GM21717 (cell line): ENCODE measurements at regions not wholly inside any gene's neighbourhood (a gene's known extent, or its start where the extent isn't known, plus 50 kb on each side); places are given as distances from the start of the nearest gene placed in this dataset.

ENCODE experiments used
- ATAC-seq: cut with Tn5 transposase; IDR thresholded peaks from one replicate; pipeline ENCODE4 v1.9.1; 2021; ENCODE audit warnings: mild to moderate bottlenecking, moderate library complexity; ENCODE audit not compliant: unreplicated experiment

DNA sequence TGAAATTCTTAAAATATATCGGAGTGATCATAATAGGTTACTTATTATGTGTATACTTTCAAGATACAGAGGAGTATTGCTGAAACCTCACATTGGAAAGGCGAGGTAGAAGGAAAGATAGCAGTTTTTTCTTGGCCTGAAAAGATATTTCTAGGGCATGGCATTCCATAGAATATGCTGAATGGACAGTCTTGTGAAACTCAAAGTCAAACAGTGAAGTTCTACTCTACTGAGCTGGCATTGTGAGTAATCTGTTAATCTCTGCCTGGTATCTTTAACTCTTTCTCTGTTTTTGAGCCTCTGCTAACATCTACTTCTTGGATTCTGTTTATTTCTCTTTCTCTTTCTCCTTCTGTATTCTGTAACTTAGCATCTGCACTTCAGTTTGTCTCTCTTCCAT, 176.3 kb upstream of the ZBTB20 start:
- ATAC-seq = no peak

DNA sequence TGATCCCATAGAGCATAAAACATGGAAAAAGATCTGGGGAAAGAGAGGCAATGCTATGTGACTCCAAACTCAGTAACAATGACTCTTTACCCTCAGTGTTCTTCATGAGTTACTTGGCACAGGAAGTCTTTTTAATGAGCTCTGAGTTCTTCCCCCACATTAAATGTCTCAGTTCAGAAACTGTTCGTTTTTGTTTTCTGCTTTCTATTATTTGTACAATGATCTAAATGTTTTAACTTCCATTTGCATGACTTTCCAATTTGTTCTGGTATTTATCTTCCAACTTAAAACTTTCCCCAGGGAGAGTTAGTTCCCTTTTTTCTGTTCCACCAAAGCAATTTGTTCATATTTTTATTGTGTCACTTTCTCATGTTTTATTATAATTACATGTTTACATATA, 177.0 kb upstream of the ZBTB20 start:
- ATAC-seq = no peak

DNA sequence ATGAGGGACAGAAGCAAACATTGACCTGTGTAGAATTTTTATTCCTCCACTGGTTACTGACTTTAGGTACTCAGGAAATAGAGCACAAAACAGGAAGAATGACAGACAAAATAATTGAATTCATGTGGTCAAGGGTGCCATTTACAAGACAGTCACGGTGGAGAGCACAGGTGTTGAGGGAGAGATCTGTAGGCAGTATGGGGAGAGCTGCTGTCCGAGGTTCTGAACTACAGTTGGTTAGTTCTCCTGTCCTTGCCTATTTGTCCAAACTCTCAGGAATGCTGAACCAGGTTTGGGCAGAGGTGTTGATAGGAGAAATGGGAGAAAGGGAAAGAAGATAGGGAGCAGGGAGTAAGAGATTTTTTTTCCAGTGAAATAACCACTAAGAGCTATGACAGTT, 178.5 kb upstream of the ZBTB20 start:
- no peak for ATAC-seq

DNA sequence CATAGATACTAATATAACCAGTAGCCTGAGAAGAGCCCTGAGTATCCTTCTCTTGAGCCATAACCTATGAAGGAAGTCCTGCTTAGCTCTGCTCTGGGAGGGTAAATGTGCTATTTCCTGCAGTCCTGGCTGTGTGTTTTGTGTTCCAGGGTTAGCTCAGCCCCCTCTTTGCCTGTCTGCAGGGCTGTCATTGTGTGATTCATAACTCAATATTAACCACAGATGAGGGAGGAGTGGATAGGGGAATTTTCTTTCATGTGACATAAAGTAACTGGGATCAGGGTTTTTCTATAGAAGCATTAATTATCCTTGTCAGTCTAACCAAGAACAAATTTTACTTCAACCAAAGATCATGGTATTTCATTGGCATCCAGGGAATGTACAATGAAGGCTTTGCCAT, 183.3 kb upstream of the ZBTB20 start:
- ATAC-seq = no peak

DNA sequence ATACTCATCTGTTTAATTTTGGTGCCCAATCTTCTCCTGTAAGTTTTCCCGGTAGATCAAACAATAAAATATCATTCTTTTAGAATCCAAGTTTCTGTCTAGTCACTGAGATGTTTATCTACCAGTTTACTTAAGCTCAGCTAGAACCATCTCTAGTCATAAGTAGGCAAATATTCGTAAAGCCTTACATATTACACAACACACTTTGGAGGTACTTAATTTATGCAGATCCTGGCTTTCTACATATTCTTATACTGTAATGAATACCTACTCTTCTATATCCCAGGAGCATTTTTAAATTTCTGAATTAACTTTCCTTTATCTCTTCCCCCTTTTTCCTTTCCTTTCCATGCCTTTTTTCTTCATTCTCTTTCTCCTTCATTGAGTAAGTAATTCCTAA, 185.9 kb upstream of the ZBTB20 start:
- ATAC-seq = no peak

DNA sequence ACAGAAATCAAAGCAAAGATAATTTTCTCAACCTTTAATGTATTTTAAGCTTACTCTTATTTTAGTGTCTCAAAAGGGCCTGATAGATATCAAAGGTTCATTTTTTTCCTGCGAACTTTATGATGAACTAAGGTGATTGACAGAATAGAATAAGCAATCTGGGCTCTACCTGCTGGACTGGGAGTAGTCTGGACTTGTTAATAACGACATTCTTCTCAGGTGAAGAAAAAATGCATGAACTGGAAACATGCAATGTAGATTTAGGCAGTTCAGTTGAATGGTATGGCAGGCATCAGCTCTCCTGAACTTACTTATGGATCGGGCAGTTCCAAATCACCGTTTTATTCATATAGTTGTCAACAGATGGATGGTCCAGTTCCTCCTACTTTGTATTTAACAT, 189.7 kb upstream of the ZBTB20 start:
- no peak for ATAC-seq

DNA sequence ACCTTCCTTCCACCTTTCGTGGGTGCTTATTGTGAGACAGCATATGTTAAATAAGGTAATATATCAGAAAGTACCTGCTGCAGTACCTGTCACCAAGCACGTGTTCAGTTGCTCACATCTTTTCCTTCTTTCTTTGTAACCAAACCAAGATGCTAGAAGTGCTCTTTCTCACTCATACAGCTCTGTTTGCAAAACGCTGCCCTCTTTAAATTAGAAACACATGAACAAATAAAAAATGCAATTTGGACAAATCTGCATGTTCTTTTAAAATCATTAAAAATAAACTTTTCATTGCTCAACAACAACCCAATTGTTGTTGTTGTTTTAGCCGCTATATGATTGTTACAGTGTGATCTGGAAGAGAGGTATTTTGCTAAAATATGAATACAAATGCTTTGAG, 193.5 kb upstream of the ZBTB20 start:
- ATAC-seq = no peak

DNA sequence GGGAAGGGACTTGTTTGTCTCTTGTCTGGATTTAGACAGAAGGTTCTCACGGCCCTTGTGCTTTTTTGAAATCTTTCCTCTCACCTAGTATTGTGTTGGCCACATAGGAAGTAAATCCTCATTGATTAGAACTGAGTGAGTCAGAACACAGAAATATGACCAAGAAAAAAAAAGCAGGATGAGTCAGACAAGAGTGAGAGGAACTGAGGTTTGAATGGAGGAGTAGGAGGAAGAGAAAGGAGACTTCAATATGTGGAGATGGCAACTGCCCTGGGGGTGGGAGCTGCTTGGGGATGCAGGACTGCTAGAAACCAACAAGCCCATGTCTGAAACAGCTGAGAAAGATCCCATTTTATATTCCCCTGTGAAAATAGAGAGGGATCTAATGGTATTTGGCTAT, 194.1 kb upstream of the ZBTB20 start:
- ATAC-seq = no peak

DNA sequence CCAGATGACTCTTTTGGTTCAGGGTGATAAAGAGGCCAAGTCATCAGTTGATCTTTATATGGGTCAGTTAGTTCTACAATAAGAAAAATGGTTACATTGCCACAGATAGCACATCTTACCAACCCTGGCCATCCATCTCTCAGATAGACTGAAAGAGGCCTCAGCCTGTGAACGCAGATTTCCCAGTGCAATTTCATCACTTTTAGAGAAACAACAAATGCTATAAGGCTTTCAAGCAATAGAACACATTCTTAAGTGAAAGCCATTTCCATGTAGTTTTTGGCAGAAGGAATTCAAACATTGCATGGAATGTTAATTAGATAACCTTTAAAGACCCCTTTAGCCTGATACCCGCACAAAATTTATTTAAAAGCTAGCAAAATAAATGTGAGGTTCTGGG, 200.6 kb upstream of the ZBTB20 start:
- ATAC-seq = no peak

DNA sequence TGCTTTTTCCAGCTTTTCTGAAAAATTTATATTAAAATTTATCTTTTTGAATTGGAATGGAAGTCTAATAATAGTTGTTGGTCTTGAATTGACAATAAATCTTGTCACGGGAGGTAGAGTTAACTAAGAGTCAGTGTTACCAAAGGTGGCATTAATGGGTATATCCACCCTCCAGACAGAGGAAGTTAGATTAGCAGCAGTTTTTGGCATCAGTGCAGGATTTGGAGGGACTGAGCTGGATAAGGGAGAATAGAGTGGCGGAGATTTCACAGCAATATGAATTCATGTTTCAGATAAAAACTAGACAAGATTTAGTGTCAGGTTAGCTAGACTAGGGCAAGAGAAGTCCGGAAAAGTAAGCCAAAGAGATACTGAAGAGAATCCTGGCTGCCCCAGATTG, 201.3 kb upstream of the ZBTB20 start:
- ATAC-seq = no peak

DNA sequence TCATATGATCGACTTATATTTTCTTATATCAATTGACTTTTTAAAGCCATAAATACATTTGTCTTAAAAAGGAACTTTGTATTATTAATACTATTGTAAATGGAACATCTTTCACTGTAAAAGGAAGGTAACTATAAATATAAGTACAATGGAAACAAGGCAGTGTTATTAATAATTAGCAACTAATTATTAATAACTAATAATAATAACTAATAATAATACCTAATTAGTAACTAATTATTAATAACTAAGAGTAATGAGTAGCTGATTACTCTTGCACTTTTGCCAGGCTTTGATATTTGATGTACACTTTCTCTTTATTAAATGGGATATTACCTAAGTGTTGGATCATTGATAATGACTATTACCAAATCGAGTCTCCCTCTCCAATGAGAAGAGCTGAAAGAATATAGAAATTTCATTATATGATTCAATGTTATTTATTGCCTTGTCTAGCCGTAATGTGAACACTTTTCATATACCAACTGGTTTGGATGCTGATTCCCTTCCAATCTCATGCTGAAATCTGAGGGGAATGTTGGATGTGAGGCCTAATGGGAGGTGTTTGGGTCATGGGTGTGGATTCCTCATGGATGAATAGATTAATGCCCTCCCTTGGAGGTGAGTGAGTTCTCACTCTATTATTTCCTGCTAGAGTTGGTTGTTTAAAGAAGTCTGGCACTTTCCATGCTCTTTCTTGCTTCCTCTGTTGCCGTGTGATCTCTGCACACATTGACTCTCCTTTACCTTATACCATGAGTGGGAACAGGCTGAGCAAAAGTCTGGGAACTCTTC, 202.1 kb upstream of the ZBTB20 start:
- ATAC-seq = no peak

DNA sequence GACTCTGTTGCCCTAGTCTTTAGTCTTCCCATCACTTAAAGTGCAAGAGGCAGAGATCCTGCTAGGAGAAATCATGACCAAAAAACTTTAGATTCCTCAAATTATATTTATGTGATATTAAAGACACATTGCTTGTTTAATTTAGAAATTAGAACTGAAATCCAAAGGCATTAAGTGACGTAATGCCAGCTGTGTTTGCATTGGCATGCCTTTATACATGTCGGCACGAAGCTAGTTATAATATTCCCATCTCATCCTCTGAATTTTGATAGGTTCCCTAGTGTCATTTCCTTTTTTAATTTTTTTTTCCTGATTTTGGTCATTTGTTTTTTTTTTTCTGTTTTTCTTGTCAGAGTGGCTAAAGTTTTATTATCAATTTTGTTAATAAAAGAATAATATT, 203.5 kb upstream of the ZBTB20 start:
- no peak for ATAC-seq

DNA sequence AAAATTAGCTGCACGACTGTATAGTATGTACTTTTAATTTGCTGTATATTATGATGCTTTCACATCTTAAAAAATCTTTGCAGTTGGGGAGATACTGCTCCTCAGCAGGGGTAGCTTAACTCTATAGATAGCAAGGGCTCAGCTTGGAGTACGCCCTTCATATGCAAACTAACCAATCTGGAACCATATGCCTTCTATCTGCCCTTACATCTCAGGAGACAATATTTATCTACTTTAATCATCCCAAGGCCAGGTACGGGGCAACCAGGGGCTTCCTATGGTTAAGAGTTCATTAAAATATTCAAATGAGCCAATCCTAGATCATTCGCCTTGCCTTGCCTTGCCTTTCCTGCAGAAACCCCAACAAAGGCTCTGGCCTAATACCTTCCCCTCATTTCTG, 204.1 kb upstream of the ZBTB20 start:
- ATAC-seq = no peak

DNA sequence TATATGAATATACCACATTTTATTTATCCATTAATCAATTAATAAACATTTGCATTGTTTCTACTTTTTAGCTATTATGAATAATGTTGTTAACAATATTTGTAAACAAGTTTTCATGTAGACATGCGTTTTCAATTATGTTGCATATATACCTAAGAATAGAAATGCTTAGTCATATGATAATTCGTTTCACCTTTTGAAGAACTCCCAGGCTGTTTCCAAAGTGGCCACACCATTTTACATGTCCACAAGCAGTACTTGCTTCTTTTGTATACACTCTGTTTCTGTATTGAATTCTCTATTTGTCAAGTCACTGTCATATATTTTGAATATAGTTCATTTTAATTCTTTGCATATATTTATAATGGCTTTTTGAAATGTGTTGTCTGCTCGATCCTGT, 206.9 kb upstream of the ZBTB20 start:
- no peak for ATAC-seq

DNA sequence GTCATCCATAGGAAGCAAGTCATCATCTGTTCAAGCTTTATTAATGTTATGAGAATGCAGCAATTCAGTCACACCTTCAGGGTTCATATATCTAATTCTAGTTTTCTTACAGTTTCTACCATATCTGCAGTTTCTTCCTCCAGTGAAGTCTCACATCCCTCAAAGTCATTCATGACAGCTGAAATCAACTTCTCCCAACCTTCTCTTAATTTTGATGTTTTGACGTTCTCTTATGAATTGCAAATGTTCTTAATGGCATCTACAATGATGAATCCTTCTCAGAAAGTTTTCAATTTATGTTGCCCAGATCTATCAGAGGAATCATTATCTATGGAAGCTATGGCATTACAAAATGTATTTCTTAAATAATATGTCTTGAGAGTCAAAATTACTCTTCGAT, 210.4 kb upstream of the ZBTB20 start:
- ATAC-seq = no peak

DNA sequence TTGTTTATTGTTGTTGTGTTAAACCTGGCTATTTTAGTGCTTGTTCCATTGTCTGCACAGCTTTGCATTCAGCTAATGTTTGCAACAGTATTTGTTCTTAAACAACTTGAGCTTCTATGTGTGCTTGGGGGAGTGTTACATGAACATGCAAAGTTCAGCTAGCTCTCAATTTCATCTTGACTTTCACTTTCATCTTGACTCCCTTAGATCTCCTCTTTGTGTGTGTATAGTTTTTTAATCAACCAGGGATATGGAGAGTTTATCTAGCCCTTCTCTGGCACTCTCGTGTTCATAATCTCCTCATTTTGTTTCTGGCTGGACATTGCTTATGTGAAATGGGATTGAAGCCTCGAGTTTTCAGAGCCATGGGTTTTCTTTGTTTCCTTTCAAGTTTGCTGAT, 212.4 kb upstream of the ZBTB20 start:
- peak; percentile 95 for ATAC-seq

DNA sequence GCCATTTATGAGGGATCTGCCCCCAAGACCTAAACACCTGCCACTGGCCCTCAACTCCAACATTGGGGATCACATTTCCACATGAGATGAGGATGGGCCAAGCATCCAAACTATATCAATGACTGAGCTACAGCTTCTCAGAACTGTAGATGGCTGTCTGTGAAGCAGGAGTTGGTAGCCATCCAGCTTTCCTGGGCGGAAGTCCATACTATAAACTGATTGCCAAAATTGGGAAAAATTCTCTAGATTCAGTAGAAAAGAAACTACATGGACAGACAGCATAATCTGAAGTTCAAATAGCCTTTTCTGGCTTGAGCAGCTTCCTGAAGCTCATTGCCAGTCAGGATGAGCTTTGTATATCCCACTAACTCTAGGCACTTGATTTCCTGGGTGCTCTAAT, 214.7 kb upstream of the ZBTB20 start:
- no peak for ATAC-seq

DNA sequence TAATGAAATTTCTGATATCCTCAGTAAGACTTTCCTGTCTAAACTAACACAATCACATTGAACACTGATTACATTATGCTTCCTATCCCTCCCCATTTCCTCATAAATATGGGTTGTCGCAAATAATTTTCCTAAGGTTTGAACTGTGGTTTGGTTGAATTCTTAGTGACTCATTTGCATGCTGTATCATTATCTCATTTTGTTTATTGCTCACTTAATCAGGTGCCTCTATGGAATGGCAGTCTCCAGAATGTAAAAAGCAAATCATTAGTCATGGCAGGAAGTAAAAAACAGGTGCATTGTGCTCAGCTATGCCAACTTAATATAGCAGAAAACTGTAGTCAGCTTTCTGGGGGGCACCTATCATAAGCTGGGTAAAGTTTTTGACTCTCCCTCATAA, 216.0 kb upstream of the ZBTB20 start:
- no peak for ATAC-seq

DNA sequence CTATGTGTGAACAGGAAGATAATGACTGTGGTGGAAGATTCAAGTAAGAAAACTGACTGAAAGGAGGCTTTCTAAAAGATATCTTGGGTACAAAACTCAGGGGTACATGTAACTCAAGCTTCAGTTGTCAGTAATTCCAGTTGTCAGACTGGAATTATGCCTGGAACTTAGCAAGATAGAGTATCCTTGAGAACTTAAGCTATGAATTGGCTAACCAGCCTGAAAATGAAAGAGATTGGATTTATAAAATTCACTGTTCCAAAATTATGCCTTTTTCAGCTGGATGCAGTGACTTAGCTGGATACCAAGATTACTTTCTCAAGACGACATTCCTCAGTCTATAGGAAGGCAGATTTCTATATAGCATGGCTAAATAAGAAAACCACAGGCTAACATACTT, 221.9 kb upstream of the ZBTB20 start:
- ATAC-seq = no peak

DNA sequence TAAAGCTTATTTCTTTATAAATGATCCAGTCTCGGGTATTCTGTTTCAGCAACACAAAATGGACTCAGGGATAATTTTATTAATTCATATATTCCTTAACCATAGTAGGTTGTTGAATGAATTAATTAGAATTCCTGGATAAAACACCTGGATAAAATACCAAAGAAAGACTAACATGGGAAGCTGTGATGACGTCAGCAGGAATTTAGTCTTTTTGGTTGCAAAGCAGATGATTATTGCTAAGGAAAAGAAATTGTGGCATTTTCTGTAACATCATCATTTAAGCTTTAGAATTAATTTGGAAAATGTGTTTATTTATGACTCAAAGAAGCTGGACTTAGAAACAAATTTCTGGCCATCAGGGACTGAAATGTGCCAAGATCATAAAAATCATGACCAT, 228.3 kb upstream of the ZBTB20 start:
- no peak for ATAC-seq

DNA sequence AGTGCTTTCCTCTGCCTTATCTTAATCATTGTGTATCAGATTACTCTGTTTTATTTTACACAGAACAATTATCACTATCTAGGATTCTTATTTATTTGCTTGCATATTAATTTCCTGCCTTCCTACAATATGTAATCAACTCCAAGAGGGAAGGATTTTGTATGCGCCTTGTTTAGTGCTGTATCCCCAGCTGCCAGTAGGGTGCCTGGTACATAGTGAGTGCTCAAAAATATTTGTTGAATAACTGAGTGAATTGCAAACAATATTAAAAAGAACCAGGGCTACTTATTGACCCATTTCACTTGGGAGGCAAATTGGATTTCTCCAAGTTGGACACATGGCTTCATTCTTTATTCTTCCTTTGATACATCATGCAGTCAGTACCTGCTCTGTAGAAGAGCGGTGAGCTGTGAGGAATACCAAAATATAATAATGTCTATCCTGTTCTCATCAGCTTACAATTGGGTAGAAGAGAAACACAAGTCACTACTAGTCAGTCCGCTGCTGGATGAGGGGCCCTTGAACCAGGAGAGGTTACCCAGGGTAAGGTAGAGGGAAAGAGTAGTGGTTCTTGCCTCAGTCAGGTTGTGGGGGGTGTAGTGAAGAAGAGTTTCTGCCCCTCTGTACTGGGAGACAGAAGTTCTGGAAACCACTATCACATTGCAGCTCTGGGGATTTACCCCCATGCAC, 233.9 kb upstream of the ZBTB20 start:
- ATAC-seq = no peak

DNA sequence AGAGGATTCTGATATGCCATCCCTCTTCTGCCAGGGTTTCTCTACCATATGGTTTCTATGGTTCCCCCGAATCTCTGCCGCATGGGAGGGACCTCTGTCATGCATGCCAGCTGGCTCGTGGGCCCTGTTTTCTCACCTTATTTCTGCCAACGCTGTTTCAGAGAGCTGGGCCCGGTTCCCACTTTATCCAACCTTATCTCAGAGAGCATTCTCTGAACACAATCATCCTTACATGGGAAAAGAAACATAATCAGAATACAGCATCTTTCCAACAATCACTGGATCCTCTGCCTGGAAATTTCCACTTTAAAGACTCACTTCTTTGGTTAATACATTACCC, 234.5 kb upstream of the ZBTB20 start:
- ATAC-seq = no peak

DNA sequence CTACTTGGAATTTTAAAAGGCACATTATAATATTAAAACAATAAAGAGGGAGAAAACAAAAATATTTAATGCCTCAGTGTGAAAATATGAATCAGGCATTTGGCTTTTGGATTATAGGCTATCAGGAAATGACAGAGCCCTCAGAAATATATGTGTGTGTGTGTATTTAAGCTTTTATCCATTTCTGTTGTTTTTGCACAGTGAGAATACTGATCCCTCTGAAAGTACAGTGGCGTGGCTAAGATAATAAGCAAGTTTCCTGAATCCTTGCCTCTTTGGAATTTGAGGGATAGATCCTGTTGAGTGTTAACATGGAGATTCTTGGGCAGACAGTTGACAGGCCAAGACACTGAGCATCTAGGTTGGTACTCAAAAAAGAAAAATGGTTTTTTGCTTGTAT, 234.8 kb upstream of the ZBTB20 start:
- no peak for ATAC-seq
